ENCODE measurements at regions not wholly inside any gene's neighbourhood (a gene's known extent, or its start where the extent isn't known, plus 50 kb on each side); places are given as distances from the start of the nearest gene placed in this dataset.

GRCh38 chr2:162917626-162918025, 79.1 kb upstream of the KCNH7 start:
- no peaks in the 10 kb centered on the region for H3K27me3 ChIP-seq (ENCODE audit: control insufficient read depth in 2 of 2, insufficient read depth in 2 of 2, low read length in 2 of 2)
- no peak overlapping the region for H2AFZ ChIP-seq (ENCODE audit: low read depth, low read length)
- no peaks in the 10 kb centered on the region for H3K9me3 ChIP-seq (replicated peaks; ENCODE audit: control insufficient read depth, insufficient read depth, low read depth, low read length)
- no peak overlapping the region for H3K4me2 ChIP-seq (ENCODE audit: insufficient read depth, low read length)
- ATAC-seq (no peak), FAIRE-seq (no peak), DNase-seq (ENCODE audit: extremely low read depth in 1 of 4, low spot score in 3 of 4) (no peak)
- H4K20me1 ChIP-seq (replicated peaks; ENCODE audit: control insufficient read depth, insufficient read depth, low read length): no peaks in the 10 kb centered on the region
- H3K9me1 ChIP-seq (ENCODE audit: control insufficient read depth, insufficient read depth, low read length): no peaks in the 10 kb centered on the region
- H3K79me2 ChIP-seq (ENCODE audit: control insufficient read depth, insufficient read depth, low read length): no peaks in the 10 kb centered on the region
- H3K9ac ChIP-seq (ENCODE audit: insufficient read depth in 1 of 2, low read depth in 2 of 2, low read length in 2 of 2): no peak overlapping the region
- H3K4me3 ChIP-seq: no peak overlapping the region
- in situ Hi-C loops (cut with MboI) (no loop called here), intact Hi-C loops (cut with micrococcal nuclease) (no loop called here)
- BruUV-seq (replicated peaks): no TSS peak
- H3K27ac ChIP-seq (ENCODE audit: extremely low read depth, low read depth, low read length): no peak overlapping the region
- no peaks in the 10 kb centered on the region for H3K4me1 ChIP-seq (replicated peaks in 1 of 2; ENCODE audit: control insufficient read depth in 2 of 2, insufficient read depth in 2 of 2, low read length in 2 of 2)
- ChIA-PET CTCF (ENCODE audit: low intra/inter-chr PET ratio) (no interaction called here), POLR2A (no interaction called here)
- 0% methylated on average over 3 of the region's 3 CpGs for WGBS (ENCODE audit: insufficient coverage, low coverage, missing lambda C conversion rate)
- H3K36me3 ChIP-seq (ENCODE audit: control insufficient read depth, insufficient read depth, low read length): no peaks in the 10 kb centered on the region
- no peak for TF ChIP-seq VEZF1 (CRISPR knock-in tag; IDR thresholded peaks at IDR 0.05)
- no peak for TF ChIP-seq ZSCAN32 (CRISPR knock-in tag; IDR thresholded peaks at IDR 0.05)

GRCh38 chr2:162916286-162916801, 77.8 kb upstream of the KCNH7 start:
- in situ Hi-C loops (cut with MboI) (no loop called here), intact Hi-C loops (cut with micrococcal nuclease) (no loop called here)
- no peak for DNase-seq (ENCODE audit: extremely low read depth in 1 of 4, low spot score in 3 of 4)
- H3K4me2 ChIP-seq (ENCODE audit: insufficient read depth, low read length): no peak overlapping the region
- H3K27ac ChIP-seq (ENCODE audit: extremely low read depth, low read depth, low read length): no peak overlapping the region
- H3K36me3 ChIP-seq (ENCODE audit: control insufficient read depth, insufficient read depth, low read length): no peaks in the 10 kb centered on the region
- no peaks in the 10 kb centered on the region for H3K9me1 ChIP-seq (ENCODE audit: control insufficient read depth, insufficient read depth, low read length)
- FAIRE-seq: no peak
- H3K79me2 ChIP-seq (ENCODE audit: control insufficient read depth, insufficient read depth, low read length): no peaks in the 10 kb centered on the region
- no peak overlapping the region for H3K9ac ChIP-seq (ENCODE audit: insufficient read depth in 1 of 2, low read depth in 2 of 2, low read length in 2 of 2)
- POLR2A ChIA-PET: no interaction called here
- H3K27me3 ChIP-seq (ENCODE audit: control insufficient read depth in 2 of 2, insufficient read depth in 2 of 2, low read length in 2 of 2): no peaks in the 10 kb centered on the region
- BruUV-seq (replicated peaks): no TSS peak
- 2% methylated on average over 16 of the region's 17 CpGs for WGBS (ENCODE audit: insufficient coverage, low coverage, missing lambda C conversion rate)
- no peak overlapping the region for H3K4me3 ChIP-seq
- H4K20me1 ChIP-seq (replicated peaks; ENCODE audit: control insufficient read depth, insufficient read depth, low read length): no peaks in the 10 kb centered on the region
- CTCF ChIA-PET (ENCODE audit: low intra/inter-chr PET ratio): no interaction called here
- no peaks in the 10 kb centered on the region for H3K9me3 ChIP-seq (replicated peaks; ENCODE audit: control insufficient read depth, insufficient read depth, low read depth, low read length)
- ATAC-seq: no peak
- H3K4me1 ChIP-seq (replicated peaks in 1 of 2; ENCODE audit: control insufficient read depth in 2 of 2, insufficient read depth in 2 of 2, low read length in 2 of 2): no peaks in the 10 kb centered on the region
- no peak for TF ChIP-seq LCOR (CRISPR knock-in tag; IDR thresholded peaks at IDR 0.05)
- TF ChIP-seq MCM5 (IDR thresholded peaks at IDR 0.05; ENCODE audit: low read depth): no peak
- TF ChIP-seq BCLAF1 (IDR thresholded peaks at IDR 0.05; ENCODE audit: borderline replicate concordance in 1 of 2, control insufficient read depth in 1 of 2, low read depth in 2 of 2, low read length in 1 of 2): no peak
- no peak for TF ChIP-seq ZNF695 (CRISPR knock-in tag; IDR thresholded peaks at IDR 0.05)
- no peak overlapping the region for H2AFZ ChIP-seq (ENCODE audit: low read depth, low read length)
